ENCODE measurements at regions not wholly inside any gene's neighbourhood (a gene's known extent, or its start where the extent isn't known, plus 50 kb on each side); places are given as distances from the start of the nearest gene placed in this dataset.

GRCh38 chr1:105416261-105416660 is 1640.2 kb upstream of the PRMT6 start:
- H3K4me2 ChIP-seq, result no peak overlapping the region
- no peak for DNase-seq (ENCODE audit: low spot score)
- H3K9me2 ChIP-seq (replicated peaks; ENCODE audit: insufficient read depth), result no peaks in the 10 kb centered on the region
- no peaks in the 10 kb centered on the region for H3K79me2 ChIP-seq
- H3K9me3 ChIP-seq (ENCODE audit: low read depth), result no peaks in the 10 kb centered on the region
- no peaks in the 10 kb centered on the region for H3K4me1 ChIP-seq (ENCODE audit: insufficient read depth)
- H3K4me3 ChIP-seq, result no peak overlapping the region
- no peaks in the 10 kb centered on the region for H3K36me3 ChIP-seq (replicated peaks; ENCODE audit: insufficient read depth, low read depth)
- no peaks in the 10 kb centered on the region for H3K27me3 ChIP-seq
- TF ChIP-seq EZH2 (IDR thresholded peaks at IDR 0.05; ENCODE audit: borderline replicate concordance) (no peak), CTCF (IDR thresholded peaks at IDR 0.05; ENCODE audit: poor library complexity) (no peak), EZH2phosphoT487 (IDR thresholded peaks at IDR 0.05; ENCODE audit: low read depth, severe bottlenecking, unreplicated experiment) (no peak)
- no peak overlapping the region for H2AFZ ChIP-seq
- no peaks in the 10 kb centered on the region for H4K20me1 ChIP-seq (ENCODE audit: insufficient read depth, poor library complexity, severe bottlenecking)
- 72% methylated on average over 3 of the region's 3 CpGs for WGBS (ENCODE audit: low lambda C conversion rate, missing lambda C conversion rate)
- H3K27ac ChIP-seq, result no peak overlapping the region

DNA sequence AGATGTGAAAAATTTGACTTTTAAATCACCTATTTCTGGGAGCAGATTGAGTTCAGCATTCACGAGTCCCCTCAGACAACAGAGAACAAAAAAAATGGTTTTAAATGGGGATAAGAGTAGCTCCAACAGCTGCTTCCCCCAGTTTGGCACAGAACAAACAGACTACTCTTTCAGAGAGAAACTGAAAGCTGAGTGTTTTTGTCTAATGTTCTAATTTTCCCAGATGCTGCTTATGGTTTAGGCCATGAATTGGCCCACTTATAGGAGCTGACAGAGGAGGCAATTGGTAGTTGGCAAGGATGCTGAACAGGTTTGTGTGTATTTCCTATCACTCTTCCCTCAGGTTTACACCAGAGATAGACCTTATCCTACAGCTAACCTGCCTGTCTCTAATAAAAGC is 1637.4 kb upstream of the PRMT6 start:
- H3K4me3 ChIP-seq, result no peak overlapping the region
- no peak overlapping the region for H3K27ac ChIP-seq
- 53% methylated on average over 1 of the region's 1 CpG for WGBS (ENCODE audit: low lambda C conversion rate, missing lambda C conversion rate)
- DNase-seq (ENCODE audit: low spot score), result no peak
- H3K27me3 ChIP-seq, result no peaks in the 10 kb centered on the region
- no peaks in the 10 kb centered on the region for H3K36me3 ChIP-seq (replicated peaks; ENCODE audit: insufficient read depth, low read depth)
- no peak overlapping the region for H3K4me2 ChIP-seq
- no peaks in the 10 kb centered on the region for H3K79me2 ChIP-seq
- no peaks in the 10 kb centered on the region for H3K4me1 ChIP-seq (ENCODE audit: insufficient read depth)
- no peaks in the 10 kb centered on the region for H3K9me3 ChIP-seq (ENCODE audit: low read depth)
- TF ChIP-seq EZH2phosphoT487 (IDR thresholded peaks at IDR 0.05; ENCODE audit: low read depth, severe bottlenecking, unreplicated experiment) (no peak), EZH2 (IDR thresholded peaks at IDR 0.05; ENCODE audit: borderline replicate concordance) (no peak), CTCF (IDR thresholded peaks at IDR 0.05; ENCODE audit: poor library complexity) (no peak)
- H2AFZ ChIP-seq, result no peak overlapping the region
- no peaks in the 10 kb centered on the region for H4K20me1 ChIP-seq (ENCODE audit: insufficient read depth, poor library complexity, severe bottlenecking)
- H3K9me2 ChIP-seq (replicated peaks; ENCODE audit: insufficient read depth), result no peaks in the 10 kb centered on the region

GRCh38 chr1:105427543-105427942 is 1628.9 kb upstream of the PRMT6 start:
- Histone ChIP-seq H3K9me2 (replicated peaks; ENCODE audit: insufficient read depth) (no peaks in the 10 kb centered on the region), H3K4me3 (no peak overlapping the region), H3K79me2 (no peaks in the 10 kb centered on the region), H3K4me2 (no peak overlapping the region), H3K36me3 (replicated peaks; ENCODE audit: insufficient read depth, low read depth) (no peaks in the 10 kb centered on the region), H2AFZ (no peak overlapping the region), H3K4me1 (ENCODE audit: insufficient read depth) (no peaks in the 10 kb centered on the region), H3K27me3 (no peaks in the 10 kb centered on the region), H4K20me1 (ENCODE audit: insufficient read depth, poor library complexity, severe bottlenecking) (no peaks in the 10 kb centered on the region), H3K9me3 (ENCODE audit: low read depth) (no peaks in the 10 kb centered on the region), H3K27ac (no peak overlapping the region)
- TF ChIP-seq EZH2phosphoT487 (IDR thresholded peaks at IDR 0.05; ENCODE audit: low read depth, severe bottlenecking, unreplicated experiment) (no peak), EZH2 (IDR thresholded peaks at IDR 0.05; ENCODE audit: borderline replicate concordance) (no peak), CTCF (IDR thresholded peaks at IDR 0.05; ENCODE audit: poor library complexity) (no peak)
- DNase-seq (ENCODE audit: low spot score), result no peak
- WGBS (ENCODE audit: low lambda C conversion rate, missing lambda C conversion rate), result 48% methylated on average over 2 of the region's 2 CpGs
